GM13976 (cell line): ENCODE measurements at regions not wholly inside any gene's neighbourhood (a gene's known extent, or its start where the extent isn't known, plus 50 kb on each side); places are given as distances from the start of the nearest gene placed in this dataset.

ENCODE experiments used
- DNase-seq: peaks from one replicate; pipeline ENCODE4 v3.0.0; 2012; ENCODE audit warnings: low spot score
- in situ Hi-C: fragments of 300-500 bp; cut with MboI; formaldehyde crosslinking; loops from one replicate; pipeline ENCODE4 v1.12.0; 2022; ENCODE audit warnings: low sequenced_read_pairs, mixed read lengths, inconsistent platforms; ENCODE audit not compliant: unreplicated experiment
- TF ChIP-seq, protein P1 (sequence below): IDR thresholded peaks from 2 replicates; pipeline ENCODE4 v1.5.1; 2012; ENCODE audit warnings: borderline replicate concordance, mild to moderate bottlenecking; ENCODE audit not compliant: insufficient read depth; ENCODE audit errors: extremely low read depth, missing control alignments, control extremely low read depth

DNA sequence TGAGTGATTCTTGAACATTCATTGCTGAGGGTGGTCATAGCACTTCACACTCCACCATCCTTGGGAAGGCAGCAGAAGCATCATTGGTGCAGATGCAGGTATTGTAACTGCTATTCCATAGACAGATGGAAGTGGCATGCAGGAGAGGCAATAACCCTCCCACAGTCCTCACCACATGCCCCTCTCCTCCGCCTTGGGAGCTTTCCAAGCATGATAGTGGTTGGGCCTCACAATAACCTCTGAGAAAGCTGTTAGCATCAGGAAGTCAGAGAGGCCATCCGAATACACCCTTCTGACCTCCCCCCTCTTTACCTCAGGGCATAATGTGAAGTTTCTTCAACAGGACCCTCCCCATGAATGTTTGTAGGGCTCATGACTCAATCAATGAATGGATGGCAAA lies 177.9 kb downstream of the KATNAL1 start:
- in situ Hi-C loops: loop anchor here (25.0 kb wide), 1 partner anchor 658 kb away; no protein-coding TSS in a partner anchor
- DNase-seq: no peak
- TF ChIP-seq, protein P1, sequence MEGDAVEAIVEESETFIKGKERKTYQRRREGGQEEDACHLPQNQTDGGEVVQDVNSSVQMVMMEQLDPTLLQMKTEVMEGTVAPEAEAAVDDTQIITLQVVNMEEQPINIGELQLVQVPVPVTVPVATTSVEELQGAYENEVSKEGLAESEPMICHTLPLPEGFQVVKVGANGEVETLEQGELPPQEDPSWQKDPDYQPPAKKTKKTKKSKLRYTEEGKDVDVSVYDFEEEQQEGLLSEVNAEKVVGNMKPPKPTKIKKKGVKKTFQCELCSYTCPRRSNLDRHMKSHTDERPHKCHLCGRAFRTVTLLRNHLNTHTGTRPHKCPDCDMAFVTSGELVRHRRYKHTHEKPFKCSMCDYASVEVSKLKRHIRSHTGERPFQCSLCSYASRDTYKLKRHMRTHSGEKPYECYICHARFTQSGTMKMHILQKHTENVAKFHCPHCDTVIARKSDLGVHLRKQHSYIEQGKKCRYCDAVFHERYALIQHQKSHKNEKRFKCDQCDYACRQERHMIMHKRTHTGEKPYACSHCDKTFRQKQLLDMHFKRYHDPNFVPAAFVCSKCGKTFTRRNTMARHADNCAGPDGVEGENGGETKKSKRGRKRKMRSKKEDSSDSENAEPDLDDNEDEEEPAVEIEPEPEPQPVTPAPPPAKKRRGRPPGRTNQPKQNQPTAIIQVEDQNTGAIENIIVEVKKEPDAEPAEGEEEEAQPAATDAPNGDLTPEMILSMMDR: no peak

DNA sequence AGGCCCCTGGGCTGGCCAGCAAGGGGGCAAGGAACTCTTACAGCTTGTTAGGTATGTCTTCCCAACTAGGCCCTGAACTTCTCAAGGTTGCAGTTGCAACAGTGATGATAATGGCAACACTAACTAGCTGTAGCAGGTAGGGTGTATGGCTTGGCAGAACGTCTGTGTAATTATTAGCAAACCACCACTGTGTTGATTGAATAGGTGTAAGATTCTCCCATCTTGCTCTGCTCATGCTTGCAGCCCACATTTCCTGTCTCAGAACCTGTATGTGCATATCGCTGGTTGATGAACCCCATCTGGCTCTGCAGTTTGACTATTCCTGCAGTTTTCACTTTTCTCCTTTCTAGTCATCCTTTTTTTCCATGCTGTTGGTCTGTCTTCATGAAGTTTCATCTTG lies 178.8 kb downstream of the KATNAL1 start:
- DNase-seq: no peak
- in situ Hi-C loops: loop anchor here (25.0 kb wide), 1 partner anchor 659 kb away; no protein-coding TSS in a partner anchor
- TF ChIP-seq, protein P1: no peak

DNA sequence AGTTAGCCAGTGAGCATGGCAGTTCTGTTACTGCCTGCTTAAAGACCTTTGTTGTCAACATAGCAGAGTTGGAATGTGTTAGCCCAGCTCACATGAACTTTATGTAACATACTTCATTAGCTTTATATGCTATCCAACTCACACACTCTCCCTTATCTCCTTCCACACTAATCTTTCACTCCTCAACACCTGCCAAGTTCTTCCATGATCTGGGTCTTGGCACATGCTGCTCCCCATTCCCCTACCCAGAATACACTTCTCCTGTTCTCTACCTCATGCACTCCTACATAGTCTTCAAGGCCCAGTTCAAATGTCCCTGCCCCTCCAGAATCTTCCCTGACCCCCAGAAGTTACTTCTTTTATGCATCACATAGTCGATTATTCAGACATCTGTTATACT lies 179.3 kb downstream of the KATNAL1 start:
- in situ Hi-C loops: loop anchor here (25.0 kb wide), 1 partner anchor 659 kb away; no protein-coding TSS in a partner anchor
- TF ChIP-seq, protein P1: no peak

DNA sequence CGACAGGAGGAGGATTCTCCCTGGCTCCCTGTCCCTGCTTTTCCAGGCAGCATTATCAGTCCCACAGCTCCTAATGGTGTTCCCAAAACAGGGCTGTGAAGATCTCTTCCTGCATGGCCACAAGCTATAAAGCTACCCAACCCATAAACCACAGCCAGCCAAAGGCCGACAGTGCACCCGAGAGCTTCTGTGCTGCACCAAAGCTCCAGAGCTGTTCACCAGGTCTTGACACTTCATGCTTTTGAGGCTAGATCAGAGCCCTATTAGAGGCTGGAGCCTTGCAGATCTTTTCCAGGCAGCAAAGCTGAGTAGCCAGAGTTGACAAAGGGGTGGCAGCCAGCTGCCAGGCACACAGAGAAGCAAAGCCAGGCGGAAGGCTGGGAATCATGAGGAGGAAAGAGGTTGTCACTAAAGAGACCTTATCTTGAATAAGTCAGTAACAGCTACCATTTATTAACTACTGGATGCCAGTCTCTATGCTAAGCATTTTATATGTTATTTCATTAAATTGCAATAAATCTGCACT lies 180.4 kb downstream of the KATNAL1 start:
- DNase-seq: no peak
- TF ChIP-seq, protein P1: no peak
- in situ Hi-C loops: loop anchor here (25.0 kb wide), 1 partner anchor 660 kb away; no protein-coding TSS in a partner anchor

More for the DNA sequence above, 179.3 kb downstream of the KATNAL1 start:
- DNase-seq: no peak

DNA sequence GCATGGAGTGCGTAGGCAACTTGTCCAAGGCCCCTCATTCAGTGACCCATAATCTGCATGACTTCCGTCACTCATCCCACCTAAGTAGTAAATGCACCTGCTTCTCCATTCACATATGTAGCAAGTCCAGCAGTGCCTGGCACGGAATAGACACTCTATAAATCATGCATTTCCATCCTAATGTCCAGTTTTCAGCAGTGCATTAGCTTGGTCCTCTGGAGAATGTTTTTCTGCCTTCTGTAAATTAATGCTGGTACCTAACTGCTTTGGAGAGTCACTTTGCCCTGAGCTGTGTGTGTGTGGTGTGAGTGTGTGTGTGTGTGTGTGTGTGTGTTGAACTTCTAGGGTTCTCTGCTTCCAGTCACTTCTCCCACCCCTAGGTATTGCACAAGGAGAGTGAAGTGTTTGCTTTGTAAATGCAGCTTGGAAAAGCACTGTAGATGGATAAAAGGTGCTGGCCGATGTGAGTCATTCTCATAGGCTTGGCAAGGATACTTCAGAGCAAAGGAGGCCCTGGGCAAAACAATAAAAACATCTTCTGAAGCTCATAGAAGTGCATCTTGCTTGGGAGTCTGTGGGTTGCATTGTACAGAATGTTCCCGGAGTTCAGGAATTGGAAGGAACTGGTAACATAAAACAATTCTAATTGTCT lies 181.8 kb downstream of the KATNAL1 start:
- in situ Hi-C loops: loop anchor here (25.0 kb wide), 1 partner anchor 662 kb away; no protein-coding TSS in a partner anchor
- TF ChIP-seq, protein P1: no peak
- no peak for DNase-seq

DNA sequence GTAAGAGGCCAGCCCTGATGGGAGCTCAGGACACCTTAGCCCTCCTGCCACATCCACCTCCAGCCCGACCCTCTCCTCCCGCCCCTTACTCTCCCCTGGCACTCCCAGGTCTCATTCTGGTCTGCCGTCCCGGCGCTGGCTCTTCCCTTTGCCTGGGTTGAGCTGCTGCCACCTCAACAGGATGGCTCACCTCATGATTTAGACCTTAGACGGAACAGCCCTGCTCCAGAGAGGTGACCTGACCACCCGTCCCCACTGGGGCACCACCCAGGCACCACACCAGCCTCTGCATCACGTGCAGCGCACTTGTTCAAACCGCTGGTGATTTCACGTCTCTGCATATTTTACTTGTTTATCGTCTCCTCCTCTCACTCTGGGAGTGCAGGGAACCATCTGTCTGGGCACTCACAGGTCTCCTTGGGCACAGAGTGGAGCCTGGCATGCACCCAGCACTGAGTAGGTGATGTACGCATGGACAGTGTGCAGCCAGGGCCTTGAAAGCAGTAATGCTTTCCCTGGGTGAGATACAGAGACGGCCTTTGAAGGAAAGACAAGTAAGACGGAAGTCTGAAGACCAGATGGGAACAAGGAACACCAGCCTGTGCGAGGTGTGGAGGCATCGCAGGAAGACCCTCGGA lies 183.1 kb downstream of the KATNAL1 start:
- in situ Hi-C loops: no loop called here
- TF ChIP-seq, protein P1: no peak
- no peak for DNase-seq
